ENCODE measurements at regions not wholly inside any gene's neighbourhood (a gene's known extent, or its start where the extent isn't known, plus 50 kb on each side); places are given as distances from the start of the nearest gene placed in this dataset.

DNA sequence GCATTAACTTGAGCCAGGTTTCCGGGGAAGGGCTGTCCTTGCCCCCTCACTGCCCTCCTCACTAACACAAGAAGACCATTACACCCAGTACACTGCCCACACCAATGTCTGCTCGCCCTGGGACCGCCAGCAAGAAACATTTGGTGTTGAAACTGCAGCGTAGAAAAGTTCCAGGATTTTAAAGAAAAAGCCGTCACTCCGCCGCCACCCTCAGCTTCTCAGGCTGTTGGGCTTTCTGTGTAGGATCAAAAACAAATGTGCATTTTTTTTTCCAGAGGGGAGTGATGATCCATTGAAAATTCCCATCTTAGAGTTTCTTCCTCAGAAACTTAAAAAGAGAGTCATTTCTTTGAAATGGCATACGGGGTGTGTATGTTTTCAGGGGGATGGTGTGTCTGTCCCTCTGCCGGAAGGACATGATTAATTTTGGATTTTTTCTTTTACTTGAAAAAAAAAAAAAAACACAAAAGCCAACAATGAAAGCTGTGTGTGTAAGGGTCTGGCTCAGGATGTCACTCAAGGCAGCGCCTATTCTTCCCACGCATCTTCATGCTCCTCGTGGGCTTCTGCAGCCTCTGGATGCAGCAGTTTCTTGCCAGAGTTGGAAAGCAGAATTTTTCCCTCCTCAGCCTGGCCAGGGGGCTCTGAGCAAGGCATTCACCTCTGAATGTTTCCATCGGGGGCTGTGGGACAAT, 184.9 kb downstream of the GLI2 start:
- no peak for DNase-seq

GRCh38 chr2:120921457-120921856, 185.8 kb downstream of the GLI2 start:
- DNase-seq: no peak

DNA sequence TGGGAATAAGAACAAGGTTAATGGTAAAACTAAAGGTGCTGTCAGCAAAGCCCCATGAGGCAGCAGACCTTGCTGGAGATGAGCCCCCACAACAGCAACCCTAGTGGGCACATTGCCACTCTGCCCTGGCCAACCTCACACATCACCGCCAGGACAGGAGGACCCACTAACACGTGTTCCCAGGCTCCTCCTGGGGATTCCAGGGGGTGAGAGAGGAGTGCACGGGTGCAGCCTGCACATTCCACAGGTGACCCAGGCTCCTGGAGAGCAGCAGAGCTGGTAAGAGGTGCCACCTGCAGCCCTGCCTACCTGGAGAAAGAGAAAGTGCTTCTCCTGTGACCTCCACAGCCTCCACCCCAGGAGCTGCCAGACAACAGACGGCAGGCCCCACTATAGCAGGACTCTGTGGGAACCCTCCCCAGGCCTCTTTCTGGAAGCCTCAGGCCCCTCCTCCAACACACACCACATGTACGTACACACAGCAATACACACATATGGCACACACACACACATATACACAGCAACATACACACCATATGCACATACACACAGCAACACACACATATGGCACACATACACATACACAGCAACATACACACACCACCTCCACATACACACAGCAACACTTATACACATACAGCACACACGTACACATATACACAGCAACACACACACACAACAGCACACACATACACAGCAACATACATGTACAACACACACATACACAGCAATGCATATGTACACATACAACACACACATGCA, 187.1 kb downstream of the GLI2 start:
- DNase-seq: no peak

GRCh38 chr2:120923426-120923825, 187.8 kb downstream of the GLI2 start:
- DNase-seq: no peak

GRCh38 chr2:120924924-120925323, 189.3 kb downstream of the GLI2 start:
- DNase-seq: no peak

- no peak for DNase-seq
Observed at GRCh38 chr2:120926463-120927264, 191.0 kb downstream of the GLI2 start.

- DNase-seq: no peak
Observed at GRCh38 chr2:120927265-120927628, 191.6 kb downstream of the GLI2 start.

DNA sequence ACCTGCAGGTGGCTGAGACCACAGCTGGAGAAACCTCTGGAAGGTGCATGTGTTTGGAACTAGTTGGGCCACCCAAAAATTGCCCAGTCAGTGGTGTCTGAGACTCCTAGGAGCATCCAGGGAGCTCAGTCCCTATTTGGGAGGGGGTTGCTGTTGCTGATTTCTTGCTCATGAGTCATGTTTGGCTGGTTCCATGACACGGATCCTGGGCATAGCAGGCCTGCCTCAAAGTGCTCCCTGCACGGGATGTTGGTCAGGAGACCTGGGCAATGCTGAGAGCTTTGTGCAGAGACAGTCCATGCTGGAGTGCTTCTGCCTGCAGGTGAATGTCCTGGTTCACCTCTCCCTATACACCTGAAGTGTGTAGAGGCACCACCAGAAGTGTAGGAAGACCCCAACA, 194.2 kb downstream of the GLI2 start:
- DNase-seq: no peak

DNA sequence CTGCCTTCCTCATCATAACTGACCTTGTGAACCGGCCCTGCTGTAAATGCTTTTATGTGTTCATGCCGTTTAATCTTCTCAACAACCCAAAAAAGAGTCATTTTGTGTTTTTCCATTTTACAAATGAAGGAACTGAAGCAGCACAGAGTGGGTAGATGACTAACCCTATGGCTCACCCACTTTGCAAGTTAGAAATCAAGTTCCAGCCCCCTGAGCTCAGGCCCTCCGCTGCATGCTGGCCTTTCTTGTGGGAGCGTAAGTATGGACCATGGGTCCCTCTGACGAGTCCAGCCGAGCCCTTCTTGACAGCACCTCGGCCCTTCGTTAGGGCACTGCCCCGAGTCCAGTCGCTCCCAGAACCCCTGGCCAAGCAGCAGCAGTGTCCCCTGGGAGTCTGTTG, 194.6 kb downstream of the GLI2 start:
- no peak for DNase-seq

DNA sequence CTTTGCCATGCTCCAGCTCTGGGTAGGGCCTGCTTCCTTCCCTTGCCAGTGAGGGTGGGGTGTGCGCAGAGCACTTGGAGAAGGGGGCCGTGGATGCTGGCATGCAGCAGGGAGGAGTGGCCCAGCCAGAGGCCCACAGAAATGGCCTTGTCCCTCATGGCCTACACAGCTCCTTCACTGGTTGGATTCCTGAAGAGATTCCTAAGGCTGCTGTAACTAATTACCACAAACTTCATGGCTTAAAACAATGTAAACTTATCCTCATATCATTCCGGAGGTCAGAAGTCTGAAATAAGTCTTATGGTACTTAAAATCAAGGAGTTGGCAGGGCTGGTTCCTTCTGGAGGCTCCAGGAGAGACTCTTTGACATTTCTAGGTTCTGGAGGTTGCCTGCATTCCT, 195.2 kb downstream of the GLI2 start:
- DNase-seq: no peak

DNA sequence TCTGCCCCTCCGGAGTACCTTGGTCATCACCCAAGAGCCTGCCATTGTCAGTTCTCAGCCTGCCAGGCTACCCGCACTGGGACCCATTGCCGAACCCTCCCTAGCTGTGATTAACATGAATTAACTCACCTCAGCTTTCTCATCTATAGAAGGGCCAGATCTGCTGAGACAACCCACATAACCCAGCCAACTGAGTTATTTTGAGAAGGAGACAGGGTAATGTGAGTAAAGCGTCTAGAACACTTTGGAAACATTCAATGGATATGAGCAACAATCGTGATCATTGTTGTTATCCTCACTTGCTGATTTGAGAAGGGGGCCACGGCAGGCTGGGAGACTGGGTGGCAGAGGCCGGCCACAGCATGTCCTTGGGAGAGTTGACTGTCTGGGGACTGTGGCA, 196.8 kb downstream of the GLI2 start:
- no peak for DNase-seq

- no peak for DNase-seq
Observed at GRCh38 chr2:120932881-120933280, 197.2 kb downstream of the GLI2 start.

- no peak for DNase-seq
Observed at GRCh38 chr2:120933693-120934573, 198.3 kb downstream of the GLI2 start.

- DNase-seq: no peak
Observed at GRCh38 chr2:120934574-120935338, 199.1 kb downstream of the GLI2 start.

- no peak for DNase-seq
Observed at GRCh38 chr2:120935339-120936313, 200.0 kb downstream of the GLI2 start.

DNA sequence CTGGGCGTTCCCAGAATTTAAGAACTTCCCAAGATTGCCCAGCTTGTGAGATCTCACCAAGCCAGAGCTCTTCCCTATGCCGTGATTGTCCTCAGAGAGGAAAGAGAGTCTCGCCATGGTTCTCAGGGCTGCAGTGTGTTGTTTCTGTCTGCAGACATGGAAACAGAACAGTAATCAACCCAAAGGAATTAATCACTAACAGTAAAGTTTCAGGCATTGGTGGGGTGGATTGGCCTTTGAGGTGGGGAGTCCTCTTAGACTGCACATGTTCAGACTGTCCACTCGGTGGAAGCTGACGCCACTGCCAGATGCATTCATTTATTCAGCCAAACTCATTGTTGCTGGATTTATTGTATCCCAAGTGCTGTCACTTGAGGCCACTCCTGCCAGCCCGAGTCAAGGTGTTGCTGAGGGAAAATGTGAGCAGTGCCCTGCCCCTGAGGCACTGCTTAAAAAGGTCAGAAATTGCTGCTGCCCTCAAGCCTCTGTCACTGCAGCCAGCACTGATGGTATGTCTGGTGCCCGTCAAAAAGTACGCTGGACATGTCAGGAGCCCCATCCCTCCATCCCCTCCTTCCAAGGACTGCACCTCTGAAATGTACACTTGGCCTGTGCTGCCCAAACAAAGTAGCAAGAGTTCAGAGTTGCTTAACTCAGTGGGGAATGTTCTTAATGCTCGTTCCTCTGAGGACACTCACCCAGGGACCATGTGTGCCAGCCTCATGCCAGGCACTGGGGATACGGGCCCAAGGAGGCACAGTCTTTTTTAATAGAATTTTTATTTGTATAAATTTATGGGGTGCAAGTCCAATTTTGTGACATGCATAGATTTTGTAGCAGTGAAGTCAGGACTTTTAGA, 201.0 kb downstream of the GLI2 start:
- no peak for DNase-seq

DNA sequence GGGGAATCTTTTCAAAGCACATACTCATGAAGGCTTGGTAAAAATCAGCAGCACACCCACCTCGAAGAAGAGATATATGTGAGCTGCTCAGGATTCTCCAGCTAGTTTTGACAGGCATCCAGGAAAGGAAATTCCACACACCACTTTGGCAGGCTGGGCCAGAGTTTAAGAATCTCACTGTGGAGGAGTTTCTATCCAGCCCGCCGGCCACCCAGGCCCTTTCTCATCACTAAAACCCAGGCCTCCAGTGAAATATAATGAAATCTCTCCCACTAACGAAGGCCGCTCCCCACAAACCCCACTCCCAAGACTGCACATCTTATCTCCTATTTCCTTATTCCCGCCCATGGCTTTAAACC, 202.0 kb downstream of the GLI2 start:
- DNase-seq: no peak

DNA sequence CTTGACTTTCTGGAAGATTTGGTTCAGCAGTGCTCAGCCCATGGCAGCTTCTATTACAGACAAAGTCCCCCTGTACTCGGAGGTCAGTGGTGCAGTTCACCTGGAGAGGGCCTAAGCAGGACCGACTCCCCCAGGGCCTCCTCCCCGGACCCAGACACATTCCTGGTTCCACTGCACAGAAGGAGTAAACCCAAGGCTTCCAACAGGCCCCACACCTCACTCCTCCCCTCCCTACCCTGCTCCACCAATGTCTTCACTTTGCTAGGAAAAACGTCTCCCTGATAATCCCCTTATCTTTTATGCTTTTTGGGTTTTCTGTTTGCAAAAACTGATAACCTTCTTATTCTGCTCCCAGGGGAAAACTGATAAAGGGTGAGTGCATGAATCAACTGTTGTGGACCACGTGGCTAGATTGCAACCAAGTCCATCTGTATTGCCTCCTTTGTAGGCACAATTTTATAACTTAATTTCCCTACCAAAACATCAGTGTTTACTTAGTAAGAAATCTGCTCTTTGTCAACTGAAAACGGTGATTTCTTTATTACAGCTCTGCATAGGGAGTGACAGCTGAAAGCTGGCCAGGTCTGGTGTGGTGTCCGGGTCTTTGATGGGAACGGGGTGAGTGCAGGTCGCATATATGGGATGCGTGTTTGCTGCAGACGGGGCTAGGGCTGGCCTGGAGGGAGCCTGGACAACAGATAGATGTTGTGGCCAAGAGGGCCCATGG, 202.5 kb downstream of the GLI2 start:
- DNase-seq: no peak

All from activated CD4-positive, CD25-positive, alpha-beta regulatory T cell treated with anti-CD3 and anti-CD28 coated beads, Interleukin-2, amount 50 U/mL, for 72 hours (primary cell).